HCT116 (cell line): ENCODE measurements at regions not wholly inside any gene's neighbourhood (a gene's known extent, or its start where the extent isn't known, plus 50 kb on each side); places are given as distances from the start of the nearest gene placed in this dataset.

Experiments used
- ATF3 ChIP-seq: IDR thresholded peaks from 2 replicates; pipeline ENCODE4 v1.6.1; 2012
- CTCF ChIP-seq, 3 experiments: fragments of 200-600 bp in 1 of 3; sonication (generic) in 1 of 3; IDR thresholded peaks in 2 of 3; conservative IDR thresholded peaks in 1 of 3; 2 replicates each; pipeline ENCODE4 v1.5.1; 2012 to 2017; ENCODE audit warnings: low read depth in 2 of 3, low read length in 2 of 3, antibody characterized with exemption in 1 of 3, borderline replicate concordance in 1 of 3, control low read depth in 1 of 3, mild to moderate bottlenecking in 1 of 3, mixed read lengths in 1 of 3, mixed run types in 1 of 3, moderate library complexity in 1 of 3; ENCODE audit not compliant: insufficient read depth in 1 of 3
- EZH2 ChIP-seq: fragments of 200-600 bp; sonication (generic); IDR thresholded peaks from 2 replicates; pipeline ENCODE4 v1.6.1; 2017; ENCODE audit warnings: antibody characterized with exemption, mixed run types
- EZH2phosphoT487 ChIP-seq: fragments of 200-600 bp; IDR thresholded peaks from 2 replicates; pipeline ENCODE4 v1.6.1; 2018; ENCODE audit warnings: antibody characterized with exemption, borderline replicate concordance
- FOSL1 ChIP-seq: IDR thresholded peaks from 2 replicates; pipeline ENCODE4 v1.6.1; 2012; ENCODE audit warnings: low read depth
- JUND ChIP-seq: IDR thresholded peaks from 2 replicates; pipeline ENCODE4 v1.6.1; 2012
- POLR2A ChIP-seq: IDR thresholded peaks from 2 replicates; pipeline ENCODE4 v1.7.0; 2011; ENCODE audit warnings: borderline replicate concordance; ENCODE audit not compliant: insufficient read depth, insufficient read length; ENCODE audit errors: extremely low read depth
- POLR2AphosphoS5 ChIP-seq: IDR thresholded peaks from 2 replicates; pipeline ENCODE4 v1.6.1; 2011; ENCODE audit warnings: mild to moderate bottlenecking, low read depth, low read length, moderate library complexity
- SIN3A ChIP-seq: IDR thresholded peaks from 2 replicates; pipeline ENCODE4 v1.6.1; 2012; ENCODE audit warnings: low read depth
- YY1 ChIP-seq: IDR thresholded peaks from 2 replicates; pipeline ENCODE4 v1.6.1; 2011; ENCODE audit warnings: low read length, low read depth, moderate library complexity, mild to moderate bottlenecking; ENCODE audit not compliant: insufficient replicate concordance; ENCODE audit errors: extremely low read depth
- ZBTB33 ChIP-seq: IDR thresholded peaks from 2 replicates; pipeline ENCODE4 v1.6.1; 2011; ENCODE audit warnings: mild to moderate bottlenecking, low read length, moderate library complexity; ENCODE audit not compliant: insufficient replicate concordance; ENCODE audit errors: extremely low read depth
- ZNF274 ChIP-seq: fragments of 200-500 bp; sonication (Bioruptor generic); IDR thresholded peaks from 2 replicates; pipeline ENCODE4 v1.6.1; 2014; ENCODE audit warnings: mild to moderate bottlenecking, low read depth, low read length, inconsistent platforms

GRCh38 chr1:36625935-36626310 lies 143.2 kb upstream of the CSF3R start:
- no peak for TF ChIP-seq ZNF274
- TF ChIP-seq CTCF (IDR thresholded peaks at IDR 0.05 in 2 of 3, conservative IDR thresholded peaks at IDR 0.05 in 1 of 3; ENCODE audit: borderline replicate concordance in 1 of 3, insufficient read depth in 1 of 3, low read depth in 2 of 3, low read length in 2 of 3): no peak
- TF ChIP-seq POLR2A: no peak
- no peak for TF ChIP-seq EZH2
- TF ChIP-seq YY1: no peak
- no peak for TF ChIP-seq ZBTB33
- TF ChIP-seq POLR2AphosphoS5: no peak
- no peak for TF ChIP-seq FOSL1
- TF ChIP-seq SIN3A: no peak
- no peak for TF ChIP-seq ATF3
- no peak for TF ChIP-seq EZH2phosphoT487
- TF ChIP-seq JUND: no peak
